H9 (cell line): ENCODE measurements at regions not wholly inside any gene's neighbourhood (a gene's known extent, or its start where the extent isn't known, plus 50 kb on each side); places are given as distances from the start of the nearest gene placed in this dataset.

Source experiments
- DNase-seq: peaks from one replicate; pipeline ENCODE4 v3.0.0-alpha.2; 2017
- H2AFZ ChIP-seq: one replicate; pipeline ENCODE4 v1.6.1; 2013; ENCODE audit warnings: mild to moderate bottlenecking, low read length, control low read depth, moderate library complexity
- H2AK5ac ChIP-seq: 2 replicates; pipeline ENCODE4 v1.6.1; 2013; ENCODE audit warnings: low read length, control low read depth, mixed read lengths; ENCODE audit not compliant: insufficient read length
- H2BK120ac ChIP-seq: one replicate; pipeline ENCODE4 v1.6.1; 2013; ENCODE audit warnings: low read depth, mild to moderate bottlenecking, low read length, control low read depth, inconsistent platforms; ENCODE audit not compliant: poor library complexity, severe bottlenecking
- H2BK12ac ChIP-seq: 2 replicates; pipeline ENCODE4 v1.6.1; 2013; ENCODE audit warnings: low read length, control low read depth, mixed read lengths, low read depth; ENCODE audit not compliant: insufficient read length
- H2BK15ac ChIP-seq: 2 replicates; pipeline ENCODE4 v1.6.1; 2013; ENCODE audit warnings: low read depth, low read length, control low read depth
- H2BK20ac ChIP-seq: one replicate; pipeline ENCODE4 v1.6.1; 2013; ENCODE audit warnings: low read depth, mild to moderate bottlenecking, low read length, control low read depth, inconsistent platforms; ENCODE audit not compliant: poor library complexity, severe bottlenecking
- H2BK5ac ChIP-seq: 2 replicates; pipeline ENCODE4 v1.6.1; 2013; ENCODE audit warnings: low read length, control low read depth, mixed read lengths; ENCODE audit not compliant: insufficient read length
- H3K14ac ChIP-seq: 2 replicates; pipeline ENCODE4 v1.6.1; 2013; ENCODE audit warnings: low read length, control low read depth; ENCODE audit not compliant: insufficient read depth
- H3K18ac ChIP-seq: 2 replicates; pipeline ENCODE4 v1.6.1; 2013; ENCODE audit warnings: low read depth, mild to moderate bottlenecking, mixed read lengths, low read length, control low read depth; ENCODE audit not compliant: insufficient read length
- H3K23ac ChIP-seq: 2 replicates; pipeline ENCODE4 v1.6.1; 2013; ENCODE audit warnings: low read length, control low read depth, mixed read lengths, low read depth; ENCODE audit not compliant: insufficient read length
- H3K23me2 ChIP-seq: 2 replicates; pipeline ENCODE4 v1.6.1; 2013; ENCODE audit warnings: low read depth, mild to moderate bottlenecking, mixed read lengths, low read length, control low read depth; ENCODE audit not compliant: insufficient read length, poor library complexity, severe bottlenecking
- H3K27ac ChIP-seq: 2 replicates; pipeline ENCODE4 v1.5.1; 2013; ENCODE audit warnings: low read length, control low read depth, mixed read lengths, low read depth; ENCODE audit not compliant: insufficient read length
- H3K27me3 ChIP-seq: 2 replicates; pipeline ENCODE4 v1.6.1; 2013; ENCODE audit warnings: low read length, control low read depth, inconsistent platforms; ENCODE audit not compliant: insufficient read depth
- H3K4ac ChIP-seq: 2 replicates; pipeline ENCODE4 v1.6.1; 2013; ENCODE audit warnings: low read depth, mild to moderate bottlenecking, control low read depth, inconsistent platforms, low read length, moderate library complexity
- H3K4me1 ChIP-seq: 2 replicates; pipeline ENCODE4 v1.6.1; 2013; ENCODE audit warnings: low read length, control low read depth, inconsistent platforms; ENCODE audit not compliant: insufficient read depth
- H3K4me2 ChIP-seq: 2 replicates; pipeline ENCODE4 v1.6.1; 2013; ENCODE audit warnings: low read length, control low read depth, mixed read lengths; ENCODE audit not compliant: insufficient read length, insufficient read depth
- H3K56ac ChIP-seq: 2 replicates; pipeline ENCODE4 v1.6.1; 2013; ENCODE audit warnings: low read depth, mild to moderate bottlenecking, mixed read lengths, low read length, control low read depth; ENCODE audit not compliant: insufficient read length
- H3K79me1 ChIP-seq: 2 replicates; pipeline ENCODE4 v1.6.1; 2013; ENCODE audit warnings: low read depth, mild to moderate bottlenecking, moderate library complexity, low read length, control low read depth, inconsistent platforms; ENCODE audit not compliant: insufficient read depth, poor library complexity, severe bottlenecking
- H3K79me2 ChIP-seq: 2 replicates; pipeline ENCODE4 v1.6.1; 2013; ENCODE audit warnings: low read length, control low read depth, inconsistent platforms; ENCODE audit not compliant: insufficient read depth
- H3K9ac ChIP-seq: 2 replicates; pipeline ENCODE4 v1.6.1; 2013; ENCODE audit warnings: low read length, control low read depth, mixed read lengths; ENCODE audit not compliant: insufficient read length; ENCODE audit errors: extremely low read depth
- H3K9me3 ChIP-seq: one replicate; pipeline ENCODE4 v1.6.1; 2013; ENCODE audit warnings: low read depth, low read length, inconsistent platforms; ENCODE audit not compliant: control insufficient read depth
- H3T11ph ChIP-seq: one replicate; pipeline ENCODE4 v1.6.1; 2013; ENCODE audit warnings: mild to moderate bottlenecking, low read length, control low read depth, inconsistent platforms
- H4K20me1 ChIP-seq: one replicate; pipeline ENCODE4 v1.6.1; 2013; ENCODE audit not compliant: control insufficient read depth, insufficient read length, insufficient read depth
- H4K5ac ChIP-seq: 2 replicates; pipeline ENCODE4 v1.6.1; 2013; ENCODE audit warnings: low read depth, mild to moderate bottlenecking, mixed read lengths, low read length, control low read depth; ENCODE audit not compliant: insufficient read length
- H4K8ac ChIP-seq: replicated peaks from 2 replicates; pipeline ENCODE4 v1.6.1; 2013; ENCODE audit warnings: low read length, control low read depth, mixed read lengths, low read depth; ENCODE audit not compliant: insufficient read length
- H4K91ac ChIP-seq: 2 replicates; pipeline ENCODE4 v1.6.1; 2013; ENCODE audit warnings: low read depth, mild to moderate bottlenecking, moderate library complexity, mixed read lengths, low read length, control low read depth; ENCODE audit not compliant: insufficient read length
- H3K27ac Mint-ChIP-seq, 3 experiments: 2 replicates in 2 of 3; 3 replicates in 1 of 3; pipeline ENCODE4 v1.8.0; 2020 to 2021; ENCODE audit warnings: mixed read lengths in 3 of 3, mild to moderate bottlenecking in 1 of 3, moderate library complexity in 1 of 3
- H3K27me3 Mint-ChIP-seq: 2 replicates; pipeline ENCODE4 v1.8.0; 2021; ENCODE audit warnings: low read depth, mild to moderate bottlenecking, moderate library complexity, mixed read lengths
- H3K36me3 Mint-ChIP-seq, 3 experiments: 2 replicates in 2 of 3; 3 replicates in 1 of 3; pipeline ENCODE4 v1.8.0; 2020 to 2021; ENCODE audit warnings: low read depth in 3 of 3, mixed read lengths in 3 of 3; ENCODE audit not compliant: insufficient read depth in 1 of 3
- H3K4me1 Mint-ChIP-seq, 2 experiments: 2 replicates each; pipeline ENCODE4 v1.8.0; 2020; ENCODE audit warnings: mixed read lengths in 2 of 2
- H3K4me3 Mint-ChIP-seq, 2 experiments: 2 replicates in 1 of 2; 3 replicates in 1 of 2; pipeline ENCODE4 v1.8.0; 2020 to 2021; ENCODE audit warnings: mild to moderate bottlenecking in 2 of 2, mixed read lengths in 2 of 2, moderate library complexity in 1 of 2
- H3K9me3 Mint-ChIP-seq, 2 experiments: 2 replicates in 1 of 2; 3 replicates in 1 of 2; pipeline ENCODE4 v1.8.0; 2020; ENCODE audit warnings: mild to moderate bottlenecking in 2 of 2, mixed read lengths in 2 of 2, moderate library complexity in 1 of 2
- CTCF ChIP-seq: fragments of 200-600 bp; sonication (generic); conservative IDR thresholded peaks from 3 replicates; pipeline ENCODE4 v1.8.0; 2021; ENCODE audit warnings: antibody characterized with exemption, mild to moderate bottlenecking
- WGBS: extraction: QIAGEN DNeasy Blood & Tissue Kit; methylation state at CpG from one replicate; pipeline ENCODE4 v1.1.7; 2013; ENCODE audit warnings: missing lambda C conversion rate, low lambda C conversion rate, mixed read lengths; ENCODE audit not compliant: insufficient read length; ENCODE audit errors: extremely low coverage; 5-methylcytosine and 5-hydroxymethylcytosine counted together

GRCh38 chr20:18971574-18971973 is 158.0 kb downstream of the SCP2D1 start:
- Histone ChIP-seq H3K4me2 (no peak overlapping the region), H3T11ph (no peak overlapping the region), H2BK5ac (no peak overlapping the region), H2BK12ac (no peak overlapping the region), H4K20me1 (no peaks in the 10 kb centered on the region), H4K5ac (no peak overlapping the region), H3K18ac (no peak overlapping the region), H3K23me2 (no peaks in the 10 kb centered on the region), H3K14ac (no peak overlapping the region), H3K9ac (no peak overlapping the region), H4K91ac (no peak overlapping the region), H2BK120ac (no peak overlapping the region), H2AFZ (no peak overlapping the region), H3K4ac (no peak overlapping the region), H2BK15ac (no peak overlapping the region), H3K4me1 (peaks cover 6% of the 10 kb centered on the region; the same call in 1 of the 2 replicates), H3K79me1 (no peaks in the 10 kb centered on the region), H3K27me3 (no peaks in the 10 kb centered on the region), H2AK5ac (no peak overlapping the region), H3K56ac (no peak overlapping the region), H4K8ac (no peak overlapping the region), H3K27ac (no peak overlapping the region), H3K79me2 (no peaks in the 10 kb centered on the region), H3K23ac (no peak overlapping the region), H3K9me3 (no peaks in the 10 kb centered on the region), H2BK20ac (no peak overlapping the region)
- no peak for TF ChIP-seq CTCF
- no peak overlapping the region for H3K4me3 Mint-ChIP-seq
- no peaks in the 10 kb centered on the region; a peak in 1 of 4 replicates for H3K4me1 Mint-ChIP-seq
- no CpG with 5 or more reads among the region's 2 CpGs for WGBS
- peaks cover 3% of the 10 kb centered on the region for H3K27me3 Mint-ChIP-seq
- H3K27ac Mint-ChIP-seq = no peak overlapping the region
- H3K36me3 Mint-ChIP-seq = no peaks in the 10 kb centered on the region
- DNase-seq = no peak
- peaks cover 0 to 2% of the 10 kb centered on the region in 2 experiments; a peak in 1 of 5 replicates for H3K9me3 Mint-ChIP-seq
